Hepatocyte (in vitro differentiated cells): ENCODE measurements at regions not wholly inside any gene's neighbourhood (a gene's known extent, or its start where the extent isn't known, plus 50 kb on each side); places are given as distances from the start of the nearest gene placed in this dataset.

Experiments used
- EZH2 ChIP-seq: fragments of 200-600 bp; sonication (generic); IDR thresholded peaks from 2 replicates; pipeline ENCODE4 v1.6.1; 2016; ENCODE audit warnings: antibody characterized with exemption, mild to moderate bottlenecking, borderline replicate concordance
- TF ChIP-seq, protein P1 (sequence below): fragments of 200-600 bp; sonication (generic); IDR thresholded peaks from 2 replicates; pipeline ENCODE4 v1.5.1; 2016; ENCODE audit warnings: antibody characterized with exemption, mild to moderate bottlenecking; ENCODE audit not compliant: poor library complexity

- TF ChIP-seq, protein P1, sequence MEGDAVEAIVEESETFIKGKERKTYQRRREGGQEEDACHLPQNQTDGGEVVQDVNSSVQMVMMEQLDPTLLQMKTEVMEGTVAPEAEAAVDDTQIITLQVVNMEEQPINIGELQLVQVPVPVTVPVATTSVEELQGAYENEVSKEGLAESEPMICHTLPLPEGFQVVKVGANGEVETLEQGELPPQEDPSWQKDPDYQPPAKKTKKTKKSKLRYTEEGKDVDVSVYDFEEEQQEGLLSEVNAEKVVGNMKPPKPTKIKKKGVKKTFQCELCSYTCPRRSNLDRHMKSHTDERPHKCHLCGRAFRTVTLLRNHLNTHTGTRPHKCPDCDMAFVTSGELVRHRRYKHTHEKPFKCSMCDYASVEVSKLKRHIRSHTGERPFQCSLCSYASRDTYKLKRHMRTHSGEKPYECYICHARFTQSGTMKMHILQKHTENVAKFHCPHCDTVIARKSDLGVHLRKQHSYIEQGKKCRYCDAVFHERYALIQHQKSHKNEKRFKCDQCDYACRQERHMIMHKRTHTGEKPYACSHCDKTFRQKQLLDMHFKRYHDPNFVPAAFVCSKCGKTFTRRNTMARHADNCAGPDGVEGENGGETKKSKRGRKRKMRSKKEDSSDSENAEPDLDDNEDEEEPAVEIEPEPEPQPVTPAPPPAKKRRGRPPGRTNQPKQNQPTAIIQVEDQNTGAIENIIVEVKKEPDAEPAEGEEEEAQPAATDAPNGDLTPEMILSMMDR = no peak
- TF ChIP-seq EZH2 = no peak
Measured at GRCh38 chr14:41302776-41303175, 303.9 kb upstream of the LRFN5 start.
